ENCODE measurements at regions not wholly inside any gene's neighbourhood (a gene's known extent, or its start where the extent isn't known, plus 50 kb on each side); places are given as distances from the start of the nearest gene placed in this dataset.

DNA sequence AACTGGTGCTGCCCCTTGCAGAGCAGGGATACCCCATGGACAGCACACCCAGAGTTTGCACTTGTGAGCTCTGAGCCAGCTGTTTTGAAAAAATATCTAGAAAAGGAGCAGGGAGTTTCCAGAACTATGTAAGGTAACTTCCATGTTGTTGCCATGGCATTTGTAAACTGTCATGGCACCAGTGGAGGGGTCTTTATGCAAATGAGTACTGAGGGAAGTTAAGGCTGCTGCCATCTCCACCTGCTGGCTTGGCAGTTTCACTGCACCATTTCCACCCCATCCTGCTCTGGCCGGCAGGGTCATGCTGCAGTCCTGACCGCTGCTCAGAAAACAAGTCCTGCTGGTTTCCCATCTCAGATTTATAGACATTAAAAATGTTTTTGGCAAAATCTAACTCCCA, 52.3 kb upstream of the SNTG2 start:
- no peaks in the 10 kb centered on the region for H3K36me3 ChIP-seq (ENCODE audit: control insufficient read depth in 5 of 5, insufficient read depth in 5 of 5, low read length in 5 of 5)
- H3K27ac ChIP-seq (ENCODE audit: low read depth, low read length) = no peak overlapping the region
- peaks cover 0 to 4% (median 0%) of the 10 kb centered on the region in 5 donors for H3K4me1 ChIP-seq (ENCODE audit: control insufficient read depth in 5 of 5, insufficient read depth in 5 of 5, low read length in 5 of 5)
- H3K9me3 ChIP-seq (ENCODE audit: control insufficient read depth in 5 of 5, low read length in 5 of 5) = peaks cover 0 to 20% (median 12%) of the 10 kb centered on the region in 5 donors
- no peaks in the 10 kb centered on the region for H3K27me3 ChIP-seq (ENCODE audit: control insufficient read depth in 5 of 5, insufficient read depth in 4 of 5, low read length in 5 of 5)
- H3K4me3 ChIP-seq (ENCODE audit: low read depth in 1 of 5, low read length in 5 of 5) = no peak overlapping the region
- no peak overlapping the region for H3K9ac ChIP-seq (ENCODE audit: low read length in 5 of 5)

DNA sequence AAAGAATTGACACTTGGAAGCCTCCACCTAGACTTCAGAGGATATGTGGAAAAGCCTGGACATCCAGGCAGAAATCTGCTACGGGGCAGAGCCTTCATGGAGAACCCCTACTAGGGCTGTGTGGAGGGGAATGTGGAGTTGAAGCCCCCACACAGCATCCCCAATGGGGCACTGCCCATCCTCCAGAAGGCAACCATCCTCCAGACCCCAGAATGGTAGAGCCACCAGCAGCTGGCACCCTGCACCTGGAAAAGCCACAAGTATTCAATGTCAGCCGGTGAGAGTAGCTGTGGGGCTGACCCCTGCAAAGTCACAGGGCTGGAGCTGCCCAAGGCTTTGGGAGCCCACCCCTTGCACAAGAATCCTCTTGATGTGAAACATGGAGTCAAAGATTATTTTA, 53.6 kb upstream of the SNTG2 start:
- Histone ChIP-seq H3K27ac (ENCODE audit: low read depth, low read length) (no peak overlapping the region), H3K27me3 (ENCODE audit: control insufficient read depth in 5 of 5, insufficient read depth in 4 of 5, low read length in 5 of 5) (peaks cover 0 to 8% (median 0%) of the 10 kb centered on the region in 5 donors), H3K9ac (ENCODE audit: low read length in 5 of 5) (no peak overlapping the region), H3K4me3 (ENCODE audit: low read depth in 1 of 5, low read length in 5 of 5) (no peak overlapping the region), H3K9me3 (ENCODE audit: control insufficient read depth in 5 of 5, low read length in 5 of 5) (peaks cover 0 to 19% (median 12%) of the 10 kb centered on the region in 5 donors), H3K4me1 (ENCODE audit: control insufficient read depth in 5 of 5, insufficient read depth in 5 of 5, low read length in 5 of 5) (peaks cover 0 to 4% (median 0%) of the 10 kb centered on the region in 5 donors), H3K36me3 (ENCODE audit: control insufficient read depth in 5 of 5, insufficient read depth in 5 of 5, low read length in 5 of 5) (no peaks in the 10 kb centered on the region)

DNA sequence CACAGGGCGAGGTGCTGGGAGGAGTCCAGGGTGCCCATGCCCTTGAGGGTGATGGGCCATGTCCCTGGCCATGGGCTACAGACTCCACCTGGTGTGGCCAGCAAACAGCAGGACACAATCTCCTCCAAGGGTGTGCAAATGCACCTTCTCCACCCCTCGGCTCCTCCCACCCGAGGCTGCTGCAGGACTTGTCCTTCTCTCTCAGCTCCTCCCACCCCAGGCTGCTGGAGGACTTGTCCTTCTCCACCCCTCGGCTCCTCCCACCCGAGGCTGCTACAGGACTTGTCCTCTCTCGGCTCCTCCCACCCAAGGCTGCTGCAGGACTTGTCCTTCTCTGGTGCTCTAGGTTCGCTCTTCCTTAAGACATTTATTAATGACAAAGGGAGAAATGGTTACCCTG, 57.3 kb upstream of the SNTG2 start:
- H3K4me3 ChIP-seq (ENCODE audit: low read depth in 1 of 5, low read length in 5 of 5) = no peak overlapping the region
- peaks cover 0 to 12% (median 0%) of the 10 kb centered on the region in 5 donors for H3K27me3 ChIP-seq (ENCODE audit: control insufficient read depth in 5 of 5, insufficient read depth in 4 of 5, low read length in 5 of 5)
- H3K9ac ChIP-seq (ENCODE audit: low read length in 5 of 5) = no peak overlapping the region
- no peak overlapping the region for H3K27ac ChIP-seq (ENCODE audit: low read depth, low read length)
- H3K4me1 ChIP-seq (ENCODE audit: control insufficient read depth in 5 of 5, insufficient read depth in 5 of 5, low read length in 5 of 5) = peaks cover 0 to 4% (median 0%) of the 10 kb centered on the region in 5 donors
- H3K9me3 ChIP-seq (ENCODE audit: control insufficient read depth in 5 of 5, low read length in 5 of 5) = peaks cover 0 to 12% (median 9%) of the 10 kb centered on the region in 5 donors
- no peaks in the 10 kb centered on the region for H3K36me3 ChIP-seq (ENCODE audit: control insufficient read depth in 5 of 5, insufficient read depth in 5 of 5, low read length in 5 of 5)

DNA sequence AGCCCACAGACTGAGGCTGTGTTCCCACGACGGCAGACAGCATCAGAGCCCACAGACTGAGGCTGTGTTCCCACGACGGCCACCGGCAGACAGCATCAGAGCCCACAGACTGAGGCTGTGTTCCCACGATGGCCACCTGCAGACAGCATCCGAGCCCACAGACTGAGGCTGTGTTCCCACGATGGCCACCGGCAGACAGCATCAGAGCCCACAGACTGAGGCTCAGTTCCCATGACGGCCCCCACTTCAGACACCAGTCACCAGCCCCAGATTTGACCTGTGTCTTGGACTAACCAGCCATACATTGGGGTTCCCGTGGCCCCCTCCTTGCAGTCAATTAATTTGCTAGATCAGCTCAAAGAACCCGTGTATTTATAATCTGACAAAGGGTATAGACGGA, 57.8 kb upstream of the SNTG2 start:
- Histone ChIP-seq H3K9ac (ENCODE audit: low read length in 5 of 5) (no peak overlapping the region), H3K4me3 (ENCODE audit: low read depth in 1 of 5, low read length in 5 of 5) (no peak overlapping the region), H3K9me3 (ENCODE audit: control insufficient read depth in 5 of 5, low read length in 5 of 5) (peaks cover 0 to 12% (median 9%) of the 10 kb centered on the region in 5 donors), H3K27me3 (ENCODE audit: control insufficient read depth in 5 of 5, insufficient read depth in 4 of 5, low read length in 5 of 5) (peaks cover 0 to 15% (median under 1%) of the 10 kb centered on the region in 5 donors), H3K27ac (ENCODE audit: low read depth, low read length) (no peak overlapping the region), H3K36me3 (ENCODE audit: control insufficient read depth in 5 of 5, insufficient read depth in 5 of 5, low read length in 5 of 5) (no peaks in the 10 kb centered on the region), H3K4me1 (ENCODE audit: control insufficient read depth in 5 of 5, insufficient read depth in 5 of 5, low read length in 5 of 5) (peaks cover 0 to 4% (median 0%) of the 10 kb centered on the region in 5 donors)

DNA sequence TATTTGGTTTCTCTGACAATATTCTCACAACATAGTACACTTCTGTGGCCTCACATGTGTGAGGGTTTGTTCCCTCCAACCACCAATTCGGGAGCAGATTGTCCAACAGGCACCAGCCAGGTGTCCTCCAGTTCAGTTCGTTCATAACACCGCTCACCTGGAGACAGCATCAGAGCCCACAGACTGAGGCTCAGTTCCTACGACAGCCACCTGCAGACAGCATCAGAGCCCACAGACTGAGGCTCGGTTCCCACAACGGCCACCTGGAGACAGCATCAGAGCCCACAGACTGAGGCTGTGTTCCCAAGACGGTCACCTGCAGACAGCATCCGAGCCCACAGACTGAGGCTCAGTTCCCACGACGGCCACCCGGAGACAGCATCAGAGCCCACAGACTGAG, 58.2 kb upstream of the SNTG2 start:
- Histone ChIP-seq H3K36me3 (ENCODE audit: control insufficient read depth in 5 of 5, insufficient read depth in 5 of 5, low read length in 5 of 5) (no peaks in the 10 kb centered on the region), H3K4me3 (ENCODE audit: low read depth in 1 of 5, low read length in 5 of 5) (no peak overlapping the region), H3K4me1 (ENCODE audit: control insufficient read depth in 5 of 5, insufficient read depth in 5 of 5, low read length in 5 of 5) (peaks cover 0 to 4% (median 0%) of the 10 kb centered on the region in 5 donors), H3K27ac (ENCODE audit: low read depth, low read length) (no peak overlapping the region), H3K9me3 (ENCODE audit: control insufficient read depth in 5 of 5, low read length in 5 of 5) (peaks cover 0 to 12% (median 9%) of the 10 kb centered on the region in 5 donors), H3K9ac (ENCODE audit: low read length in 5 of 5) (no peak overlapping the region), H3K27me3 (ENCODE audit: control insufficient read depth in 5 of 5, insufficient read depth in 4 of 5, low read length in 5 of 5) (peaks cover 0 to 15% (median 4%) of the 10 kb centered on the region in 5 donors)

DNA sequence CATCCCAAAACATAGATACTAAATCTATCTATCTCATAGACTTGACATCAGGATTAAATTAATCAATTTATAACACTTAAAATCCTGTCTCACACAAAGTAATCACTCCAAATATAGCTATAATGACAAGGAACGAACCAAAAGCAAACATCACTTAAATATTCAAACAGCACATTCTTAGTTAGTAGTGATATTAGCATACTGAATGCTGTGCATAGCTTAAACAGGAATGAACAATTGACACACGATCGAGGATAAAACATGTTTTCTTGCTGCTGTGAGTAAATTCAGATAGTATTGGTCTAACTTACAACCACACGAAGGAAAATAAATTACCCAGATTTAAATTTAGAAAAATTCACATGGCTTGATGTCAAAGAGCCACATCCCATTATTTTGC, 58.9 kb upstream of the SNTG2 start:
- Histone ChIP-seq H3K4me1 (ENCODE audit: control insufficient read depth in 5 of 5, insufficient read depth in 5 of 5, low read length in 5 of 5) (peaks cover 0 to 4% (median 0%) of the 10 kb centered on the region in 5 donors), H3K4me3 (ENCODE audit: low read depth in 1 of 5, low read length in 5 of 5) (no peak overlapping the region), H3K9ac (ENCODE audit: low read length in 5 of 5) (no peak overlapping the region), H3K36me3 (ENCODE audit: control insufficient read depth in 5 of 5, insufficient read depth in 5 of 5, low read length in 5 of 5) (no peaks in the 10 kb centered on the region), H3K9me3 (ENCODE audit: control insufficient read depth in 5 of 5, low read length in 5 of 5) (peaks cover 0 to 8% (median 6%) of the 10 kb centered on the region in 5 donors), H3K27ac (ENCODE audit: low read depth, low read length) (no peak overlapping the region), H3K27me3 (ENCODE audit: control insufficient read depth in 5 of 5, insufficient read depth in 4 of 5, low read length in 5 of 5) (peaks cover 0 to 15% (median 4%) of the 10 kb centered on the region in 5 donors)

DNA sequence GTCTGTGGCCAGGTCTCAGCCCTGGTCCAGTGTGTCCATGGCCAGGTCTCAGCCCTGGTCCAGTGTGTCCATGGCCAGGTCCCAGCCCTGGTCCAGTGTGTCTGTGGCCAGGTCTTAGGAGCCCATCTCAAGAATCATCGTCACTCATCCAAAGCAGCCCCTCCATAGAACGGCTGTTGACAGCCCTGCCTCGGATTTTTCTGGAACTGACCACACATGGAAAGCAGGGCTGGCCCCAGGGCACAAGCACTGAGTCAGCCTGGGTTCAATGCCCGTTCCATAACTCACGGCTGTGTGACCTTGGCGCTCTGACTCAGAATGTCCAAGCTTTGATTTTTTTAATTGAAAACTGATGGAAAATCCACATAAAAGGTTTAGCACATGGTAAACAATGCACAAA, 59.9 kb upstream of the SNTG2 start:
- no peak overlapping the region for H3K9ac ChIP-seq (ENCODE audit: low read length in 5 of 5)

DNA sequence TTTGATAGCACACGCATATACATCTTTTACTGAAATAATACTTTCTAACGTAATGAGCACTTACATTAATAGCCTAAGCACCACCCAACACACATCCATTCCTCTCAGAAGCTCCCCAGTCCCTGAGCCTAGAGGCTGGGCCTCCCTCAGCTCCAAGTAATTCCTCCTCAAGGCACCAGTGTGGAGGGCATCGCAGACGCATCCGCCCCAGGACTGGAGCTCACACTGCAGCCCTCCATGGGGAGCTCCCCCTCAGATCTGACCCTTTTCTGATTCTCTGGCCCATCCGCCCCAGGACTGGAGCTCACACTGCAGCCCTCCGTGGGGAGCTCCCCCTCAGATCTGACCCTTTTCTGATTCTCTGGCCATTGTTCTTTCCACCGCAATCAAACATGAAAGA, 60.4 kb upstream of the SNTG2 start:
- no peak overlapping the region for H3K4me3 ChIP-seq (ENCODE audit: low read depth in 1 of 5, low read length in 5 of 5)
- peaks cover 3 to 15% (median 8%) of the 10 kb centered on the region in 5 donors for H3K27me3 ChIP-seq (ENCODE audit: control insufficient read depth in 5 of 5, insufficient read depth in 4 of 5, low read length in 5 of 5)
- peaks cover 0 to 4% (median 0%) of the 10 kb centered on the region in 5 donors for H3K4me1 ChIP-seq (ENCODE audit: control insufficient read depth in 5 of 5, insufficient read depth in 5 of 5, low read length in 5 of 5)
- H3K9ac ChIP-seq (ENCODE audit: low read length in 5 of 5) = no peak overlapping the region
- no peaks in the 10 kb centered on the region for H3K9me3 ChIP-seq (ENCODE audit: control insufficient read depth in 5 of 5, low read length in 5 of 5)
- no peak overlapping the region for H3K27ac ChIP-seq (ENCODE audit: low read depth, low read length)
- H3K36me3 ChIP-seq (ENCODE audit: control insufficient read depth in 5 of 5, insufficient read depth in 5 of 5, low read length in 5 of 5) = no peaks in the 10 kb centered on the region

More for the DNA sequence above, 59.9 kb upstream of the SNTG2 start:
- Histone ChIP-seq H3K36me3 (ENCODE audit: control insufficient read depth in 5 of 5, insufficient read depth in 5 of 5, low read length in 5 of 5) (no peaks in the 10 kb centered on the region), H3K27me3 (ENCODE audit: control insufficient read depth in 5 of 5, insufficient read depth in 4 of 5, low read length in 5 of 5) (peaks cover 3 to 15% (median 5%) of the 10 kb centered on the region in 5 donors), H3K9me3 (ENCODE audit: control insufficient read depth in 5 of 5, low read length in 5 of 5) (peaks cover 0 to 2% (median 0%) of the 10 kb centered on the region in 5 donors), H3K27ac (ENCODE audit: low read depth, low read length) (no peak overlapping the region), H3K4me1 (ENCODE audit: control insufficient read depth in 5 of 5, insufficient read depth in 5 of 5, low read length in 5 of 5) (peaks cover 0 to 4% (median 0%) of the 10 kb centered on the region in 5 donors), H3K4me3 (ENCODE audit: low read depth in 1 of 5, low read length in 5 of 5) (no peak overlapping the region)

DNA sequence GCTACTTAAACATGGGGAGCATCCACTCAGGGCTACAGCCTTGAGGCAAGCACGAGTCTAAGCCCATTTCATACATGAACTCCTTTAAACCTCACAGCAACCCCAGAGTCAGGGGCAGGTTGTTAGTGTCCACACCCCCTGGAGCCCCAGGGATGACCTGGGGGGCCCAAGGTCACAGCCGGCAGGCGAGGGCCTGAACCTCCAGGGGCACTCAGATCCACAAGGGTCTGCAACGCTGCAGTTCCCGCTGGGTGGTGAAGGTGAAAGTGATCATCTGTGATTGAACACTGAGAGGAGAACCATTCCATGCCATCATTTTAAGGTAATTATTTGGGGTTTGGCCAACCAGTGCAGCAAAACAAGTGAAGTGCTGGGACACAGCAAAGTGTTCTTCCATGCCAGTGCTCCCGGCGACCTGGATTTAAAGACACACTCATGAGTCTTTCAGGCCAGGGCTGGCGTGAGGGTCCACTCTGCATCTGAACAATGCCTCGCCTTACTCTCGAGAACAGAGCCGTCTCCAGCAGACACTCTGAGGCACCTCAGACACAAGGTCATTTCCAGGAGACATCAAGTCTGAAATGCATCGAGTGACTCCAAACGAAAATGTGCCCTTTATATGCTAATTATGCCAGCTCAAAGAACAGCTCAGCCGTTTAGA, 61.6 kb upstream of the SNTG2 start:
- H3K4me3 ChIP-seq (ENCODE audit: low read depth in 1 of 5, low read length in 5 of 5) = no peak overlapping the region

DNA sequence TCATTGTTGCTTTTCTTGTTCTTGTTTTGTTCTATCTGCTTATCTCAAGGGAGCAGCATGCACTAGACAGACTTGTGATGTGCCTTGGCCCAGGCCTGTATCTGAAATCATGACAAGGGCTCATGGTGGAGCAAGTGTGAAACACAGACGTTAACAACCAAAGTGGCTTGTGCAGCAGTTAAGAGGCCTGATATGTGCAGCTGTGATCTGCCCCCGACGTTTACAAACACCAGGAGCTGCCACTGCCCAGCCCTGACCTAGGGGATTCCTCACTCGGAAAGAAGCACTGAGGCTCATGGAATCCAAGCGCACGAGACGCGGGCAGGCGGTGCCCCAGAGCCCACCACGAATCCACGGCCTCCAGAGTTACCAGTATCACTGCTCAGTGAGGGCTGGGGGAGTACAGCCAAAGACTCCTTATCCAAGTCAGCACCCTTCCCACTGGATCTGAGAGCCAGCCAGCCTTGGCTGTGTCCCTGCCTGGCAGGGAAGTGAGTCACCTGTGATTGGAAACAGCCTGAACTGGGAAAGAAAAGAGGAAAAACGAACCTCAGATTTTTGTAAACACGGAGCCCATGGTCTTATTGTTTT, 62.3 kb upstream of the SNTG2 start:
- no peaks in the 10 kb centered on the region for H3K9me3 ChIP-seq (ENCODE audit: control insufficient read depth in 5 of 5, low read length in 5 of 5)
- H3K4me1 ChIP-seq (ENCODE audit: control insufficient read depth in 5 of 5, insufficient read depth in 5 of 5, low read length in 5 of 5) = peaks cover 0 to 8% (median 3%) of the 10 kb centered on the region in 5 donors
- no peaks in the 10 kb centered on the region for H3K36me3 ChIP-seq (ENCODE audit: control insufficient read depth in 5 of 5, insufficient read depth in 5 of 5, low read length in 5 of 5)
- H3K4me3 ChIP-seq (ENCODE audit: low read depth in 1 of 5, low read length in 5 of 5) = no peak overlapping the region
- H3K27me3 ChIP-seq (ENCODE audit: control insufficient read depth in 5 of 5, insufficient read depth in 4 of 5, low read length in 5 of 5) = peaks cover 9 to 28% (median 19%) of the 10 kb centered on the region in 5 donors
- no peak overlapping the region for H3K9ac ChIP-seq (ENCODE audit: low read length in 5 of 5)
- no peak overlapping the region for H3K27ac ChIP-seq (ENCODE audit: low read depth, low read length)

More for the DNA sequence above, 61.6 kb upstream of the SNTG2 start:
- H3K4me1 ChIP-seq (ENCODE audit: control insufficient read depth in 5 of 5, insufficient read depth in 5 of 5, low read length in 5 of 5) = peaks cover 0 to 4% (median 0%) of the 10 kb centered on the region in 5 donors
- no peak overlapping the region for H3K9ac ChIP-seq (ENCODE audit: low read length in 5 of 5)
- no peaks in the 10 kb centered on the region for H3K36me3 ChIP-seq (ENCODE audit: control insufficient read depth in 5 of 5, insufficient read depth in 5 of 5, low read length in 5 of 5)
- H3K27me3 ChIP-seq (ENCODE audit: control insufficient read depth in 5 of 5, insufficient read depth in 4 of 5, low read length in 5 of 5) = peaks cover 9 to 21% (median 13%) of the 10 kb centered on the region in 5 donors
- no peaks in the 10 kb centered on the region for H3K9me3 ChIP-seq (ENCODE audit: control insufficient read depth in 5 of 5, low read length in 5 of 5)
- no peak overlapping the region for H3K27ac ChIP-seq (ENCODE audit: low read depth, low read length)

All from subcutaneous abdominal adipose tissue (tissue), 5 donors.